ENCODE measurements at regions not wholly inside any gene's neighbourhood (a gene's known extent, or its start where the extent isn't known, plus 50 kb on each side); places are given as distances from the start of the nearest gene placed in this dataset.

DNA sequence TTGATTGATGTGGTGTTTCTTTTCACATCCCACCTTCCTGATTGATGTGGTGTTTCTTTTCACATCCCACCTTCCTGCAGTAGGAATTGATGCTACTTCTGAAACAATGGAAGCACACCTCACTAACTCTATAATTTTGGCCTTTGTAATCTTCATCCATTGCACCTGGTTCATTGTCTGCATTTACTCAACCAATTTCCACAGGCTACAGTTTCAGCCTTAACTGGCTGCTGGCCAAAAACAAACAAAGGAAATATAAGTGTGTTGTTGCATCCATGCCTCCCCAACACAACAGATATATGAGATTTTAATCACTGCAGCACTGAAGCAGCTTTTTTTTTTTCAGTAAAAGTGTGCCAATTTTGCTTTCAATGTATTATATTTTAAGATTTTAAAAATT lies 867.6 kb upstream of the PCDH7 start:
- Histone ChIP-seq H3K4me3 (ENCODE audit: control insufficient read depth in 2 of 3, extremely low read depth in 1 of 3, insufficient read depth in 2 of 3, low read depth in 1 of 3, low read length in 3 of 3) (no peak overlapping the region), H2AFZ (ENCODE audit: control insufficient read depth, low read length) (no peak overlapping the region), H3K9ac (ENCODE audit: control insufficient read depth, extremely low read depth, insufficient read depth, low read length) (no peak overlapping the region), H4K20me1 (ENCODE audit: control insufficient read depth, extremely low read depth, insufficient read depth, low read length) (no peaks in the 10 kb centered on the region), H3K27me3 (ENCODE audit: control insufficient read depth, extremely low read depth, insufficient read depth, low read length) (no peaks in the 10 kb centered on the region), H3K36me3 (ENCODE audit: control insufficient read depth in 2 of 2, extremely low read depth in 1 of 2, insufficient read depth in 2 of 2, low read length in 2 of 2) (no peaks in the 10 kb centered on the region), H3K9me3 (ENCODE audit: control insufficient read depth, low read depth, low read length) (no peaks in the 10 kb centered on the region), H3K4me2 (ENCODE audit: control insufficient read depth, extremely low read depth, insufficient read depth, low read depth, low read length) (no peak overlapping the region), H3K4me1 (ENCODE audit: control insufficient read depth, extremely low read depth, insufficient read depth, low read length) (no peaks in the 10 kb centered on the region), H3K27ac (ENCODE audit: control insufficient read depth, insufficient read depth, low read length) (no peak overlapping the region), H3K79me2 (ENCODE audit: control insufficient read depth, insufficient read depth, low read length) (no peaks in the 10 kb centered on the region), H3K9me1 (ENCODE audit: control insufficient read depth, extremely low read depth, insufficient read depth, low read length) (no peaks in the 10 kb centered on the region)
- TF ChIP-seq, protein P1, sequence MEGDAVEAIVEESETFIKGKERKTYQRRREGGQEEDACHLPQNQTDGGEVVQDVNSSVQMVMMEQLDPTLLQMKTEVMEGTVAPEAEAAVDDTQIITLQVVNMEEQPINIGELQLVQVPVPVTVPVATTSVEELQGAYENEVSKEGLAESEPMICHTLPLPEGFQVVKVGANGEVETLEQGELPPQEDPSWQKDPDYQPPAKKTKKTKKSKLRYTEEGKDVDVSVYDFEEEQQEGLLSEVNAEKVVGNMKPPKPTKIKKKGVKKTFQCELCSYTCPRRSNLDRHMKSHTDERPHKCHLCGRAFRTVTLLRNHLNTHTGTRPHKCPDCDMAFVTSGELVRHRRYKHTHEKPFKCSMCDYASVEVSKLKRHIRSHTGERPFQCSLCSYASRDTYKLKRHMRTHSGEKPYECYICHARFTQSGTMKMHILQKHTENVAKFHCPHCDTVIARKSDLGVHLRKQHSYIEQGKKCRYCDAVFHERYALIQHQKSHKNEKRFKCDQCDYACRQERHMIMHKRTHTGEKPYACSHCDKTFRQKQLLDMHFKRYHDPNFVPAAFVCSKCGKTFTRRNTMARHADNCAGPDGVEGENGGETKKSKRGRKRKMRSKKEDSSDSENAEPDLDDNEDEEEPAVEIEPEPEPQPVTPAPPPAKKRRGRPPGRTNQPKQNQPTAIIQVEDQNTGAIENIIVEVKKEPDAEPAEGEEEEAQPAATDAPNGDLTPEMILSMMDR (optimal IDR thresholded peaks at IDR 0.05 in 1 of 3, IDR thresholded peaks at IDR 0.05 in 1 of 3, conservative IDR thresholded peaks at IDR 0.05 in 1 of 3; ENCODE audit: extremely low read depth in 1 of 3, insufficient read depth in 2 of 3, low read length in 3 of 3): no peak
- no peak for TF ChIP-seq EZH2 (IDR thresholded peaks at IDR 0.05; ENCODE audit: low read length)
- FAIRE-seq (no peak), DNase-seq (ENCODE audit: low read depth, low spot score) (no peak)
- dilution Hi-C loops (cut with MboI; ENCODE audit: extremely low pct_ligation_motif_present, low sequenced_read_pairs): no loop called here

DNA sequence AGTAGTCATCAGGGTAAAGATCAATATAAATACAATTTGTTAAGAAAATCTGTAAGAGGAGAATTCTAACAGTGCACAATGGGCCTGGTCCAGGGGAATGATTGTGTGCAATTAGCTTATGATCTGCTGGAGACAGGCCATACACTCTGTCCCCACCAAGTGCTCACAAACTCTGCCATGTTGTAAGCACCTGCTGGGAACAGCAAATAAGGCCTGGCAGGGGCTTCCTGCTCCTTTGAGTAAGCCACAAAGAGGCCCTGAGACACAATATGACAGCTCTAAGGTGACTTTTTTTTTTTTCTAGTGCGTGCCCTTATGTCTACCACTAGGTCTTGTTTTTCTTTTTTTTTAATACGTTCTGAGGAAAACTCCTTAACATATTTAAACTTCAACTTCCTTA lies 866.3 kb upstream of the PCDH7 start:
- Histone ChIP-seq H3K36me3 (ENCODE audit: control insufficient read depth in 2 of 2, extremely low read depth in 1 of 2, insufficient read depth in 2 of 2, low read length in 2 of 2) (no peaks in the 10 kb centered on the region), H3K9ac (ENCODE audit: control insufficient read depth, extremely low read depth, insufficient read depth, low read length) (no peak overlapping the region), H3K4me3 (ENCODE audit: control insufficient read depth in 2 of 3, extremely low read depth in 1 of 3, insufficient read depth in 2 of 3, low read depth in 1 of 3, low read length in 3 of 3) (no peak overlapping the region), H2AFZ (ENCODE audit: control insufficient read depth, low read length) (no peak overlapping the region), H3K79me2 (ENCODE audit: control insufficient read depth, insufficient read depth, low read length) (no peaks in the 10 kb centered on the region), H3K27ac (ENCODE audit: control insufficient read depth, insufficient read depth, low read length) (no peak overlapping the region), H4K20me1 (ENCODE audit: control insufficient read depth, extremely low read depth, insufficient read depth, low read length) (no peaks in the 10 kb centered on the region), H3K9me3 (ENCODE audit: control insufficient read depth, low read depth, low read length) (no peaks in the 10 kb centered on the region), H3K4me2 (ENCODE audit: control insufficient read depth, extremely low read depth, insufficient read depth, low read depth, low read length) (no peak overlapping the region), H3K9me1 (ENCODE audit: control insufficient read depth, extremely low read depth, insufficient read depth, low read length) (no peaks in the 10 kb centered on the region), H3K27me3 (ENCODE audit: control insufficient read depth, extremely low read depth, insufficient read depth, low read length) (no peaks in the 10 kb centered on the region), H3K4me1 (ENCODE audit: control insufficient read depth, extremely low read depth, insufficient read depth, low read length) (no peaks in the 10 kb centered on the region)
- dilution Hi-C loops (cut with MboI; ENCODE audit: extremely low pct_ligation_motif_present, low sequenced_read_pairs): no loop called here
- no peak for TF ChIP-seq EZH2 (IDR thresholded peaks at IDR 0.05; ENCODE audit: low read length)
- TF ChIP-seq, protein P1 (optimal IDR thresholded peaks at IDR 0.05 in 1 of 3, IDR thresholded peaks at IDR 0.05 in 1 of 3, conservative IDR thresholded peaks at IDR 0.05 in 1 of 3; ENCODE audit: extremely low read depth in 1 of 3, insufficient read depth in 2 of 3, low read length in 3 of 3): no peak
- FAIRE-seq: no peak
- no peak for DNase-seq (ENCODE audit: low read depth, low spot score)

Measured in keratinocyte (primary cell).